WTC11 (cell line): ENCODE measurements at regions not wholly inside any gene's neighbourhood (a gene's known extent, or its start where the extent isn't known, plus 50 kb on each side); places are given as distances from the start of the nearest gene placed in this dataset.

ENCODE experiments used
- ATAC-seq: fragments of 200-7000 bp; cut with Tn5 transposase; 2 replicates; pipeline ENCODE4 v1.10.0; 2021; ENCODE audit warnings: mild to moderate bottlenecking, moderate library complexity
- CTCF ChIA-PET: fragments of 300-600 bp; sonication (Branson Sonifier 250); formaldehyde crosslinking; loops from one replicate; lab custom pipeline; 2021; ENCODE audit warnings: antibody characterized with exemption; lab: Charles Lee
- POLR2A ChIA-PET: fragments of 350-600 bp; sonication (Branson Sonifier 250); formaldehyde crosslinking; loops from one replicate; lab custom pipeline; 2021; ENCODE audit warnings: antibody characterized with exemption; lab: Charles Lee
- DNase-seq: peaks from one replicate; pipeline ENCODE4 v3.0.0; 2021; ENCODE audit warnings: low spot score
- H3K27ac Mint-ChIP-seq: 2 replicates; pipeline ENCODE4 v1.8.0; 2021; ENCODE audit warnings: mixed read lengths
- H3K27me3 Mint-ChIP-seq: 2 replicates; pipeline ENCODE4 v1.8.0; 2021; ENCODE audit warnings: low read depth, mild to moderate bottlenecking, moderate library complexity, mixed read lengths
- H3K36me3 Mint-ChIP-seq: 2 replicates; pipeline ENCODE4 v1.8.0; 2021; ENCODE audit warnings: mixed read lengths
- H3K4me1 Mint-ChIP-seq: 2 replicates; pipeline ENCODE4 v1.8.0; 2022; ENCODE audit warnings: mixed read lengths
- H3K4me3 Mint-ChIP-seq: 2 replicates; pipeline ENCODE4 v1.8.0; 2021; ENCODE audit warnings: mild to moderate bottlenecking, moderate library complexity, mixed read lengths
- H3K9me3 Mint-ChIP-seq: 2 replicates; pipeline ENCODE4 v1.8.0; 2021; ENCODE audit warnings: mixed read lengths
- CREB1 ChIP-seq: sonication (generic); formaldehyde crosslinking; IDR thresholded peaks from 2 replicates; pipeline ENCODE4 v1.8.0; 2023; ENCODE audit warnings: mild to moderate bottlenecking, missing genetic modification reagents
- ELF4 ChIP-seq: sonication (generic); formaldehyde crosslinking; IDR thresholded peaks from 2 replicates; pipeline ENCODE4 v1.8.1; 2022; ENCODE audit warnings: low read depth, mild to moderate bottlenecking, moderate library complexity, missing genetic modification reagents
- FOXJ3 ChIP-seq: sonication (generic); formaldehyde crosslinking; IDR thresholded peaks from 2 replicates; pipeline ENCODE4 v1.9.0; 2021; ENCODE audit warnings: missing genetic modification reagents, mild to moderate bottlenecking, borderline replicate concordance
- FOXK1 ChIP-seq: sonication (generic); formaldehyde crosslinking; IDR thresholded peaks from 2 replicates; pipeline ENCODE4 v1.8.0; 2022; ENCODE audit warnings: mild to moderate bottlenecking, moderate library complexity, missing genetic modification reagents
- FOXP1 ChIP-seq: sonication (generic); formaldehyde crosslinking; IDR thresholded peaks from 2 replicates; pipeline ENCODE4 v1.8.0; 2022; ENCODE audit warnings: missing genetic modification reagents, mild to moderate bottlenecking, moderate library complexity, borderline replicate concordance
- HMGA2 ChIP-seq: fragments of 250-450 bp; sonication (Bioruptor Pico); IDR thresholded peaks from 2 replicates; pipeline ENCODE4 v1.4.0; 2021; ENCODE audit warnings: mild to moderate bottlenecking, moderate library complexity
- KAT7 ChIP-seq: sonication (generic); formaldehyde crosslinking; IDR thresholded peaks from 2 replicates; pipeline ENCODE4 v1.8.1; 2023; ENCODE audit warnings: missing genetic modification reagents, mild to moderate bottlenecking, borderline replicate concordance
- MYBL2 ChIP-seq: sonication (generic); formaldehyde crosslinking; IDR thresholded peaks from 2 replicates; pipeline ENCODE4 v1.8.1; 2023; ENCODE audit warnings: mild to moderate bottlenecking, moderate library complexity, missing genetic modification reagents
- NFYB ChIP-seq: sonication (generic); formaldehyde crosslinking; conservative IDR thresholded peaks from 2 replicates; pipeline ENCODE4 v1.8.0; 2022; ENCODE audit warnings: low read depth, missing genetic modification reagents
- PRRX2 ChIP-seq: fragments of 250-450 bp; sonication (Bioruptor Pico); IDR thresholded peaks from 2 replicates; pipeline ENCODE4 v1.8.0; 2021; ENCODE audit warnings: mild to moderate bottlenecking
- TP53 ChIP-seq: sonication (generic); formaldehyde crosslinking; IDR thresholded peaks from 2 replicates; pipeline ENCODE4 v1.8.1; 2023; ENCODE audit warnings: mild to moderate bottlenecking, missing genetic modification reagents
- ZNF121 ChIP-seq: sonication (generic); formaldehyde crosslinking; IDR thresholded peaks from 2 replicates; pipeline ENCODE4 v1.8.0; 2023; ENCODE audit warnings: missing genetic modification reagents
- ZNF416 ChIP-seq: fragments of 250-450 bp; sonication (Bioruptor Pico); IDR thresholded peaks from 2 replicates; pipeline ENCODE4 v1.9.0; 2021; ENCODE audit warnings: mild to moderate bottlenecking, inconsistent platforms
- TF ChIP-seq, protein P1 (sequence below): sonication (generic); formaldehyde crosslinking; IDR thresholded peaks from 2 replicates; pipeline ENCODE4 v1.8.1; 2023; ENCODE audit warnings: mild to moderate bottlenecking, moderate library complexity, missing genetic modification reagents
- TF ChIP-seq, protein P2 (sequence below): fragments of 250-450 bp; sonication (Bioruptor Pico); conservative IDR thresholded peaks from 2 replicates; pipeline ENCODE4 v1.9.0; 2021; ENCODE audit warnings: mild to moderate bottlenecking
- TF ChIP-seq, protein P3 (sequence below): sonication (generic); formaldehyde crosslinking; IDR thresholded peaks from 2 replicates; pipeline ENCODE4 v1.8.1; 2022; ENCODE audit warnings: mild to moderate bottlenecking, missing genetic modification reagents, moderate library complexity, borderline replicate concordance
- TF ChIP-seq, protein P4 (sequence below): sonication (generic); formaldehyde crosslinking; IDR thresholded peaks from 2 replicates; pipeline ENCODE4 v1.8.0; 2022; ENCODE audit warnings: mild to moderate bottlenecking, missing genetic modification reagents
- TF ChIP-seq, protein P5 (sequence below): sonication (generic); formaldehyde crosslinking; IDR thresholded peaks from 2 replicates; pipeline ENCODE4 v1.8.1; 2022; ENCODE audit warnings: low read depth, missing genetic modification reagents, borderline replicate concordance
- TF ChIP-seq, protein P6 (sequence below): sonication (generic); formaldehyde crosslinking; IDR thresholded peaks from 2 replicates; pipeline ENCODE4 v1.8.0; 2022; ENCODE audit warnings: mild to moderate bottlenecking, missing genetic modification reagents
- TF ChIP-seq, protein P7 (sequence below): sonication (generic); formaldehyde crosslinking; IDR thresholded peaks from 2 replicates; pipeline ENCODE4 v1.8.1; 2022; ENCODE audit warnings: mild to moderate bottlenecking, moderate library complexity, missing genetic modification reagents

DNA sequence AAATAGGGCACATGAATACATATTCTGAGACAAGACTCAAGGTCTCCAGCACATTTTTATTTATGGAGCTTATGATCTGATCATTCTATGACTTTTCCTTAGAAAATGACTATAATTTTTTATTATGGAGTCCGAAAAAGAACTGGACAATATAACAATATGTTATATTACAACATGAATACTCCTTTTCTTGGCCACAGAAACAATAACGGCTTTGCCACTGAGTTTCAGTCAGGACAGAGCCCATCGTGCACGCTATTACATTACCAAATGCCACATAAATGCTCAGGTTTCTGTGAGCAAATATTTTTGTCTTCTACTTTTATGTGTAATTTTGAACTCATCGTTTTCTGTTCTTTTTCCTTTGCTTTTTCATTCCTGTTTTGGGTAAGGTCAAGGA lies 509.2 kb upstream of the ZEB2 start:
- H3K4me1 Mint-ChIP-seq = peaks cover 8% of the 10 kb centered on the region; the same call in 1 of the 2 replicates
- no peak overlapping the region for H3K4me3 Mint-ChIP-seq
- DNase-seq (no peak), ATAC-seq (no peak)
- H3K9me3 Mint-ChIP-seq = no peaks in the 10 kb centered on the region
- H3K36me3 Mint-ChIP-seq = no peaks in the 10 kb centered on the region
- POLR2A ChIA-PET = no interaction called here
- no peak overlapping the region for H3K27ac Mint-ChIP-seq
- no peaks in the 10 kb centered on the region for H3K27me3 Mint-ChIP-seq
- TF ChIP-seq HMGA2 (no peak), CREB1 (no peak), ZNF121 (no peak), FOXK1 (no peak), FOXP1 (CRISPR knock-in tag) (no peak), ZNF416 (no peak), PRRX2 (CRISPR knock-in tag) (no peak), FOXJ3 (no peak), MYBL2 (CRISPR knock-in tag) (no peak), TP53 (CRISPR knock-in tag) (no peak)
- TF ChIP-seq, protein P1, sequence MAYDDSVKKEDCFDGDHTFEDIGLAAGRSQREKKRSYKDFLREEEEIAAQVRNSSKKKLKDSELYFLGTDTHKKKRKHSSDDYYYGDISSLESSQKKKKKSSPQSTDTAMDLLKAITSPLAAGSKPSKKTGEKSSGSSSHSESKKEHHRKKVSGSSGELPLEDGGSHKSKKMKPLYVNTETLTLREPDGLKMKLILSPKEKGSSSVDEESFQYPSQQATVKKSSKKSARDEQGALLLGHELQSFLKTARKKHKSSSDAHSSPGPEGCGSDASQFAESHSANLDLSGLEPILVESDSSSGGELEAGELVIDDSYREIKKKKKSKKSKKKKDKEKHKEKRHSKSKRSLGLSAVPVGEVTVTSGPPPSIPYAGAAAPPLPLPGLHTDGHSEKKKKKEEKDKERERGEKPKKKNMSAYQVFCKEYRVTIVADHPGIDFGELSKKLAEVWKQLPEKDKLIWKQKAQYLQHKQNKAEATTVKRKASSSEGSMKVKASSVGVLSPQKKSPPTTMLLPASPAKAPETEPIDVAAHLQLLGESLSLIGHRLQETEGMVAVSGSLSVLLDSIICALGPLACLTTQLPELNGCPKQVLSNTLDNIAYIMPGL (CRISPR knock-in tag) = no peak
- TF ChIP-seq, protein P2, sequence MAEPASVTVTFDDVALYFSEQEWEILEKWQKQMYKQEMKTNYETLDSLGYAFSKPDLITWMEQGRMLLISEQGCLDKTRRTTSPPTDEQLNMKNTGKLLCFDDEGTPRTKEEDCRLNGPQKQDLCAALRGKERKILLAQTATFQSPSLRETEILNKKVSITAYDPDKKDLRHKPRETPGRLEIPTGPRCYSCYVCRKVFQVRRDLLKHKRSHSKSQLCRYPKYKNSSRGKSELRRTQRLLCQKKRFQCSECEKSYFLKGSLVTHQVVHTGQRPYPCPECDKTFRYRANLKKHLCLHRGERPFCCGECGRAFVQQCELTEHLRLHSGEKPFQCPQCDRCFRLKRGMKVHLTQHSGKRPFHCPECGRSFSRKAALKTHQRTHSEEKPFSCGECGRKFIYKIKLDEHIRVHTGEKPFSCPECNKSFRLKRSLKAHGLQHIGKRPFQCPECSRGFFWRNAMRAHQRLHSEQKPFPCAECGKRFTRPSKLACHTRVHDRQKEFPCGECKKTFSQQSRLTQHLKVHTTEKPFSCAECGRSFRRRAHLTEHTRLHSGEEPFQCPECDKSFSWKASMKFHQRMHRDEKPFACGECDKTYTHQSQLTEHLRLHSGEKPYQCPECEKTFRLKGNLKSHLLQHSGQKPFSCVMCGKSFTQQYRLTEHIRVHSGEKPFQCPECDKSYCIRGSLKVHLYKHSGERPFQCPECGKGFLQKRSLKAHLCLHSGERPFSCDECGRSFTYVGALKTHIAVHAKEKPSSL (CRISPR knock-in tag) = no peak
- TF ChIP-seq, protein P3, sequence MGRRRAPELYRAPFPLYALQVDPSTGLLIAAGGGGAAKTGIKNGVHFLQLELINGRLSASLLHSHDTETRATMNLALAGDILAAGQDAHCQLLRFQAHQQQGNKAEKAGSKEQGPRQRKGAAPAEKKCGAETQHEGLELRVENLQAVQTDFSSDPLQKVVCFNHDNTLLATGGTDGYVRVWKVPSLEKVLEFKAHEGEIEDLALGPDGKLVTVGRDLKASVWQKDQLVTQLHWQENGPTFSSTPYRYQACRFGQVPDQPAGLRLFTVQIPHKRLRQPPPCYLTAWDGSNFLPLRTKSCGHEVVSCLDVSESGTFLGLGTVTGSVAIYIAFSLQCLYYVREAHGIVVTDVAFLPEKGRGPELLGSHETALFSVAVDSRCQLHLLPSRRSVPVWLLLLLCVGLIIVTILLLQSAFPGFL = no peak
- CTCF ChIA-PET = no interaction called here

DNA sequence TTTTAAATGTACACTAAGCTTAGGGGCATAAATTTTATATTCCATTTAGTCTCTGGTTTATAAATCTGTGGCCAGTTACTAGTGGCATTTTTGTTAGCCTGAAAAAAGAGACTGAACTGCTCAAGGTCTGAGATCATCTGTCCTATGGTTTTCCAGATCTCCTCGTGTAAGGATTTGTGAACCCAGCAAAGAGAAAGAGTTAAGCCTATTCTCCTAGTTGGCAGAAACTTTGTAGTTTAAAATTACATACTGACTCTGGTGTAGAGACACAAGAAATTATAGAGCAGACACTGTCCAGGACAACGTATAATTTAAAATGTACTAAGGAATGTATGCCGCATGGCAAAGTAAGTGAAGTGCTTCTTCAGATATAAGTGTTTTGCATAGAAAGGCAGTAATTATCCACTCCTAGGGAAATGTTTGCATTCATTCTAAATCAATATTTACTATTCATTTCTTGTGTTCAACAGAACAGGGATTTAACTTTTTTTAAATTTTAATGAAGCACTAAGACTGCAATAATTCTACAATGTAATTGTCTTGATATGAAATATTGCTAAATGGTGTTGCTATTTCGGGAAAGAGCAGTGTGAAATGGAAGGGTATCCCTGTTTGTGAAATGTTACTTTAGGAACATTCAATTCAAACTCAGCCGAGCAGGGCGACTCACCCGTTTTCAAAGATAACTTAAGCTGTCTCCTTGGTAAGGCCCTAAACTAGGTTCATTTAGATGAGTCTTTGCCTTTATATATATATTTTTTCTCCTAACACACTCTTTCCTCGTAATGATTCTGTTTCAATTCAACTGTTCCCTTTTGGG lies 508.4 kb upstream of the ZEB2 start:
- DNase-seq = no peak
- ATAC-seq = no peak
- POLR2A ChIA-PET = no interaction called here
- Mint-ChIP-seq H3K27ac (no peak overlapping the region), H3K9me3 (no peaks in the 10 kb centered on the region), H3K36me3 (no peaks in the 10 kb centered on the region), H3K4me1 (peaks cover 8% of the 10 kb centered on the region), H3K27me3 (no peaks in the 10 kb centered on the region), H3K4me3 (no peak overlapping the region)
- CTCF ChIA-PET = no interaction called here
- TF ChIP-seq ELF4 (CRISPR knock-in tag) = no peak
- TF ChIP-seq, protein P4, sequence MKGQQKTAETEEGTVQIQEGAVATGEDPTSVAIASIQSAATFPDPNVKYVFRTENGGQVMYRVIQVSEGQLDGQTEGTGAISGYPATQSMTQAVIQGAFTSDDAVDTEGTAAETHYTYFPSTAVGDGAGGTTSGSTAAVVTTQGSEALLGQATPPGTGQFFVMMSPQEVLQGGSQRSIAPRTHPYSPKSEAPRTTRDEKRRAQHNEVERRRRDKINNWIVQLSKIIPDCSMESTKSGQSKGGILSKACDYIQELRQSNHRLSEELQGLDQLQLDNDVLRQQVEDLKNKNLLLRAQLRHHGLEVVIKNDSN (CRISPR knock-in tag) = no peak
- TF ChIP-seq, protein P3 = no peak
- TF ChIP-seq, protein P5, sequence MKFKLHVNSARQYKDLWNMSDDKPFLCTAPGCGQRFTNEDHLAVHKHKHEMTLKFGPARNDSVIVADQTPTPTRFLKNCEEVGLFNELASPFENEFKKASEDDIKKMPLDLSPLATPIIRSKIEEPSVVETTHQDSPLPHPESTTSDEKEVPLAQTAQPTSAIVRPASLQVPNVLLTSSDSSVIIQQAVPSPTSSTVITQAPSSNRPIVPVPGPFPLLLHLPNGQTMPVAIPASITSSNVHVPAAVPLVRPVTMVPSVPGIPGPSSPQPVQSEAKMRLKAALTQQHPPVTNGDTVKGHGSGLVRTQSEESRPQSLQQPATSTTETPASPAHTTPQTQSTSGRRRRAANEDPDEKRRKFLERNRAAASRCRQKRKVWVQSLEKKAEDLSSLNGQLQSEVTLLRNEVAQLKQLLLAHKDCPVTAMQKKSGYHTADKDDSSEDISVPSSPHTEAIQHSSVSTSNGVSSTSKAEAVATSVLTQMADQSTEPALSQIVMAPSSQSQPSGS = no peak
- TF ChIP-seq KAT7 (CRISPR knock-in tag) = no peak
- TF ChIP-seq, protein P1 (CRISPR knock-in tag) = no peak
- TF ChIP-seq, protein P6, sequence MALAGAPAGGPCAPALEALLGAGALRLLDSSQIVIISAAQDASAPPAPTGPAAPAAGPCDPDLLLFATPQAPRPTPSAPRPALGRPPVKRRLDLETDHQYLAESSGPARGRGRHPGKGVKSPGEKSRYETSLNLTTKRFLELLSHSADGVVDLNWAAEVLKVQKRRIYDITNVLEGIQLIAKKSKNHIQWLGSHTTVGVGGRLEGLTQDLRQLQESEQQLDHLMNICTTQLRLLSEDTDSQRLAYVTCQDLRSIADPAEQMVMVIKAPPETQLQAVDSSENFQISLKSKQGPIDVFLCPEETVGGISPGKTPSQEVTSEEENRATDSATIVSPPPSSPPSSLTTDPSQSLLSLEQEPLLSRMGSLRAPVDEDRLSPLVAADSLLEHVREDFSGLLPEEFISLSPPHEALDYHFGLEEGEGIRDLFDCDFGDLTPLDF (CRISPR knock-in tag) = no peak
- TF ChIP-seq, protein P7, sequence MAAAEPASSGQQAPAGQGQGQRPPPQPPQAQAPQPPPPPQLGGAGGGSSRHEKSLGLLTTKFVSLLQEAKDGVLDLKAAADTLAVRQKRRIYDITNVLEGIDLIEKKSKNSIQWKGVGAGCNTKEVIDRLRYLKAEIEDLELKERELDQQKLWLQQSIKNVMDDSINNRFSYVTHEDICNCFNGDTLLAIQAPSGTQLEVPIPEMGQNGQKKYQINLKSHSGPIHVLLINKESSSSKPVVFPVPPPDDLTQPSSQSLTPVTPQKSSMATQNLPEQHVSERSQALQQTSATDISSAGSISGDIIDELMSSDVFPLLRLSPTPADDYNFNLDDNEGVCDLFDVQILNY (CRISPR knock-in tag) = no peak
- no peak for TF ChIP-seq NFYB (CRISPR knock-in tag)
